ENCODE measurements at regions not wholly inside any gene's neighbourhood (a gene's known extent, or its start where the extent isn't known, plus 50 kb on each side); places are given as distances from the start of the nearest gene placed in this dataset.

GRCh38 chr22:48642550-48642949 is 1185.1 kb downstream of the BRD1 start:
- intact Hi-C loops (cut with DNase I), result no loop called here
- ATAC-seq (ENCODE audit: poor library complexity), result no peak
- DNase-seq, result no peak

- intact Hi-C loops (cut with DNase I), result no loop called here
- no peak for DNase-seq
Measured at GRCh38 chr22:48641906-48642475, 1185.7 kb downstream of the BRD1 start.

GRCh38 chr22:48640890-48641841 is 1186.5 kb downstream of the BRD1 start:
- intact Hi-C loops (cut with DNase I), result no loop called here
- no peak for DNase-seq
- ATAC-seq (ENCODE audit: poor library complexity), result no peak

More at GRCh38 chr22:48641906-48642475, 1185.7 kb downstream of the BRD1 start:
- ATAC-seq (ENCODE audit: poor library complexity), result no peak

GRCh38 chr22:48639896-48640748 is 1187.6 kb downstream of the BRD1 start:
- DNase-seq (no peak), ATAC-seq (ENCODE audit: poor library complexity) (no peak)
- intact Hi-C loops (cut with DNase I), result no loop called here

- DNase-seq (no peak), ATAC-seq (ENCODE audit: poor library complexity) (no peak)
- intact Hi-C loops (cut with DNase I), result no loop called here
Measured at GRCh38 chr22:48639021-48639795, 1188.5 kb downstream of the BRD1 start.

GRCh38 chr22:48637231-48637630 is 1190.4 kb downstream of the BRD1 start:
- no peak for ATAC-seq (ENCODE audit: poor library complexity)
- intact Hi-C loops (cut with DNase I), result no loop called here
- DNase-seq, result no peak

GRCh38 chr22:48636746-48637145 is 1190.9 kb downstream of the BRD1 start:
- no peak for ATAC-seq (ENCODE audit: poor library complexity)
- no peak for DNase-seq

GRCh38 chr22:48635816-48636215 is 1191.9 kb downstream of the BRD1 start:
- ATAC-seq (ENCODE audit: poor library complexity), result no peak
- DNase-seq, result no peak
- intact Hi-C loops (cut with DNase I), result no loop called here

More at GRCh38 chr22:48636746-48637145, 1190.9 kb downstream of the BRD1 start:
- intact Hi-C loops (cut with DNase I), result no loop called here

- DNase-seq (no peak), ATAC-seq (ENCODE audit: poor library complexity) (no peak)
- intact Hi-C loops (cut with DNase I), result no loop called here
Measured at GRCh38 chr22:48635031-48635430, 1192.6 kb downstream of the BRD1 start.

GRCh38 chr22:48633996-48634836 is 1193.5 kb downstream of the BRD1 start:
- ATAC-seq (ENCODE audit: poor library complexity), result no peak
- no peak for DNase-seq
- intact Hi-C loops (cut with DNase I), result no loop called here

- DNase-seq, result no peak
- no peak for ATAC-seq (ENCODE audit: poor library complexity)
- intact Hi-C loops (cut with DNase I), result no loop called here
Measured at GRCh38 chr22:48632646-48633246, 1194.9 kb downstream of the BRD1 start.

GRCh38 chr22:48631288-48631863 is 1196.3 kb downstream of the BRD1 start:
- DNase-seq (no peak), ATAC-seq (ENCODE audit: poor library complexity) (no peak)
- intact Hi-C loops (cut with DNase I), result no loop called here

GRCh38 chr22:48630848-48631247 is 1196.8 kb downstream of the BRD1 start:
- ATAC-seq (ENCODE audit: poor library complexity) (no peak), DNase-seq (no peak)
- intact Hi-C loops (cut with DNase I), result no loop called here

GRCh38 chr22:48630433-48630754 is 1197.3 kb downstream of the BRD1 start:
- ATAC-seq (ENCODE audit: poor library complexity) (no peak), DNase-seq (no peak)
- intact Hi-C loops (cut with DNase I), result no loop called here

- intact Hi-C loops (cut with DNase I), result no loop called here
- DNase-seq, result no peak
- ATAC-seq (ENCODE audit: poor library complexity), result no peak
Measured at GRCh38 chr22:48629631-48630432, 1197.8 kb downstream of the BRD1 start.

GRCh38 chr22:48628891-48629543 is 1198.7 kb downstream of the BRD1 start:
- ATAC-seq (ENCODE audit: poor library complexity) (no peak), DNase-seq (no peak)
- intact Hi-C loops (cut with DNase I), result no loop called here
